Heart left ventricle (tissue), 13 donors: ENCODE measurements at regions not wholly inside any gene's neighbourhood (a gene's known extent, or its start where the extent isn't known, plus 50 kb on each side); places are given as distances from the start of the nearest gene placed in this dataset.

Experiments
- CTCF ChIP-seq, 12 donors: fragments of 200-600 bp; sonication (generic) in 4 of 12; IDR thresholded peaks; one replicate each; pipeline versions ENCODE4 v1.5.0 to v1.8.0; 2018 to 2022; ENCODE audit warnings: antibody characterized with exemption in 12 of 12, mild to moderate bottlenecking in 5 of 12
- POLR2A ChIP-seq, 2 donors: fragments of 450-650 bp; IDR thresholded peaks; one replicate each; pipeline ENCODE4 v1.6.1; 2017; ENCODE audit warnings: antibody characterized with exemption in 2 of 2, mild to moderate bottlenecking in 2 of 2, moderate library complexity in 2 of 2
- donor health status: ischemic (EF 13 %, LVEDD 7.1; RV severe dilation, severe dysfunction).
- donor health status: DM: no; HTN: yes; CAD: no.
- donor health status: DM: no; HTN: no; CAD: no.
- donor health status: ischemic (EF 25% LVEDD 6.9; RV normal size, moderate dysfunction).
- donor health status: ischemic (EF 25% LVEDD 5.7; RV mildly dilated, moderate dysfunction).
- donor health status: ischemic (EF 35%, LVEDD 5.7; RV mildly dilated, moderate dysfunction).
- donor health status: nonischemic (EF 11% LVEDD 7.7; RV severe dilation, severe dysfunction).
- donor health status: DM: yes; HTN: yes; CAD: no.
- donor health status: PGD.
- donor health status: ischemic (EF 29% LVEDD 5.4; RV normal size, mild dysfunction).
- donor health status: nonischemic (EF 23%, LVEDD 6.1; RV moderate dilation, normal function).

DNA sequence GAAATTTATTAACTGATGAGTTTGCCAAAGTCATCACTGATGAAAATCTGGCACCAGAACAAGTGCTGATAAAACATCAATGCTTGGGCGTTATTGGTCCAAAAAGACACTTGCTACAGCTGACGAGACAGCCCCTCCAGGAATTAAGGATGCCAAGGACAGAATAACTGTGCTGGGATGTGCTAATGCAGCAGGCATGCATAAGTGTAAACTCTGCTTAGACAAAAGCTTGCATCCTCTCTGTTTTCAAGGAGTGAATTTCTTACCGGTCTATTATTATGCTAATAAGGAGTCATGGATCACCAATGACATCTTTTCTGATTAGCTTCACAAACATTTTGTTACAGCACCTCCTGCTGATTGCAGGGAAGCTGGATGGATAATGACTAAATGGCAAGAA, 402.0 kb downstream of the LTN1 start:
- TF ChIP-seq POLR2A (IDR thresholded peaks at IDR 0.05) (no peak), CTCF (IDR thresholded peaks at IDR 0.05) (no peak)
